ENCODE measurements at regions not wholly inside any gene's neighbourhood (a gene's known extent, or its start where the extent isn't known, plus 50 kb on each side); places are given as distances from the start of the nearest gene placed in this dataset.

DNA sequence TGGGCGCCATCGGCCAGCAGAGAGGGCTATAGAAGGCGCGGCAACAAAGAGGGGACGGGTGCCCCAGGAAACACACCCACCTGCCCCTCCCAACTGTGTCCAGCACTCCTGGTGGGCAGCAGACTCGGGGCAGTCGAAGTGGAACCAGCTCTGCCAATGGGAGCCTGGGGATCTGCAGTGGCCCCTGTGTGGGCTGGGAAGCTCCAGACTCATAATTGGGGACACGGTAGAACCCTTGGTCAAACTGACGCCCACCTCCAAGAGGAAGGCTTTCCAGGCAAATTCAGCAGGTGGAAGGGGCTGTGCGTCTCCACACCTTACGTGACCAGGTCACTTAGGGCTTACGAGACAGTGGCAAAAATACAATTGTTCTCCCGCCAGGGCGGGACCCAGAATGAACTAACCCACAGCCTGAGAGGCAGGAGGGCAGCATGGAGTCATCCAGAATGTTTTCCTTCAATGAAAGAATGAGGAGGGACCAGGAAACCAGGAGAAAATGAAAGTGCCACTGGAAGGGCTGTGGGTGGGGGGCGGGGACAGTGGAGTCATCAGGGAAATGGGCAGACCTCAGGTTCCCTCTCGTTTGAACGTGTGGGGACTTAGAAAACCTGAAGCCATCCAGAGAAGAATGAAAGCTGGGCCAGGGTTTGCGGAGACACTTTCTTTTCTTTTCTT is 53.2 kb upstream of the SHANK2 start:
- TF ChIP-seq, protein P1, sequence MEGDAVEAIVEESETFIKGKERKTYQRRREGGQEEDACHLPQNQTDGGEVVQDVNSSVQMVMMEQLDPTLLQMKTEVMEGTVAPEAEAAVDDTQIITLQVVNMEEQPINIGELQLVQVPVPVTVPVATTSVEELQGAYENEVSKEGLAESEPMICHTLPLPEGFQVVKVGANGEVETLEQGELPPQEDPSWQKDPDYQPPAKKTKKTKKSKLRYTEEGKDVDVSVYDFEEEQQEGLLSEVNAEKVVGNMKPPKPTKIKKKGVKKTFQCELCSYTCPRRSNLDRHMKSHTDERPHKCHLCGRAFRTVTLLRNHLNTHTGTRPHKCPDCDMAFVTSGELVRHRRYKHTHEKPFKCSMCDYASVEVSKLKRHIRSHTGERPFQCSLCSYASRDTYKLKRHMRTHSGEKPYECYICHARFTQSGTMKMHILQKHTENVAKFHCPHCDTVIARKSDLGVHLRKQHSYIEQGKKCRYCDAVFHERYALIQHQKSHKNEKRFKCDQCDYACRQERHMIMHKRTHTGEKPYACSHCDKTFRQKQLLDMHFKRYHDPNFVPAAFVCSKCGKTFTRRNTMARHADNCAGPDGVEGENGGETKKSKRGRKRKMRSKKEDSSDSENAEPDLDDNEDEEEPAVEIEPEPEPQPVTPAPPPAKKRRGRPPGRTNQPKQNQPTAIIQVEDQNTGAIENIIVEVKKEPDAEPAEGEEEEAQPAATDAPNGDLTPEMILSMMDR (IDR thresholded peaks at IDR 0.05; ENCODE audit: low read depth, low read length, missing control alignments): no peak
- no peak for DNase-seq (ENCODE audit: extremely low read depth, low read depth)
- H3K4me3 ChIP-seq (replicated peaks; ENCODE audit: low read depth, low read length): no peak overlapping the region

DNA sequence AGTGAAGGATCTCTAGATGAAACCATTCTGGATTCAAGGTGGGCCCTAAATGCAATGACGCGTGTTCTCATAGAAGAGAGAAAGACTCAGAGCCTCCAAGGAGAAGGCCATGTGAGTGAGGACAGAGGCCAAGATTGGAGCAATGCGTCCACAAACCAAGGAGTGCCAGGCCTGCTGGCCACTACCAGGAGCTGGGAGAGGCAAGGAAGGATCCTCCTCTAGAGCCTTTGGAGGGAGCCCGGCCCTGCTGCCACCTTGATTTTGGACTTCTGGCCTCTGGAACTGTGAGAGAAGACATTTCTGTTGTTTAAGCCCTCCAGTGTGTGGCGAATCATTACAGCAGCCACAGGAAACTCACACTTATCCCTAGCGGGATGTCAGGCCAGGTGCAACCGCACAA is 52.7 kb upstream of the SHANK2 start:
- TF ChIP-seq, protein P1 (IDR thresholded peaks at IDR 0.05; ENCODE audit: low read depth, low read length, missing control alignments): no peak
- DNase-seq (ENCODE audit: extremely low read depth, low read depth): no peak
- no peak overlapping the region for H3K4me3 ChIP-seq (replicated peaks; ENCODE audit: low read depth, low read length)

DNA sequence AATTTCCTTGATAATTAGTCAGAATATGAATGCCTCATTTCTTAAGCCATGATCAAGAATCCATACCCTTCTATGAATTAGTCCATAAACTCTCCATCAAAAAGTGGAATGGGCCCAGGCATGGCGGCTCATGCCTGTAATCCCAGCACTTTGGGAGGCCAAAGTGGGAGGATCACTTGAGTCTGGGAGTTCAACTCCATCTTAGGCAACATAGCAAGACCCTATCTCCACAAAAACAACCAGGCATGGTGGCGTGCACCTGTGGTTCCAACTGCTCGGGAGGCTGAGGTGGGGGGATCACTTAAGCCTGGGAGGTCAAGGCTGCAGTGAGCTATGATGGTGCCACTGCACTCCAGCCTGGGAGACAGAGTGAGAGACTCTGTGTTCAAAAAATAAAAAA is 52.1 kb upstream of the SHANK2 start:
- TF ChIP-seq, protein P1 (IDR thresholded peaks at IDR 0.05; ENCODE audit: low read depth, low read length, missing control alignments): no peak
- DNase-seq (ENCODE audit: extremely low read depth, low read depth): no peak
- no peak overlapping the region for H3K4me3 ChIP-seq (replicated peaks; ENCODE audit: low read depth, low read length)

- TF ChIP-seq, protein P1 (IDR thresholded peaks at IDR 0.05; ENCODE audit: low read depth, low read length, missing control alignments): no peak
- H3K4me3 ChIP-seq (replicated peaks; ENCODE audit: low read depth, low read length): no peak overlapping the region
- no peak for DNase-seq (ENCODE audit: extremely low read depth, low read depth)
Observed at GRCh38 chr11:71304045-71304444, 51.7 kb upstream of the SHANK2 start.

DNA sequence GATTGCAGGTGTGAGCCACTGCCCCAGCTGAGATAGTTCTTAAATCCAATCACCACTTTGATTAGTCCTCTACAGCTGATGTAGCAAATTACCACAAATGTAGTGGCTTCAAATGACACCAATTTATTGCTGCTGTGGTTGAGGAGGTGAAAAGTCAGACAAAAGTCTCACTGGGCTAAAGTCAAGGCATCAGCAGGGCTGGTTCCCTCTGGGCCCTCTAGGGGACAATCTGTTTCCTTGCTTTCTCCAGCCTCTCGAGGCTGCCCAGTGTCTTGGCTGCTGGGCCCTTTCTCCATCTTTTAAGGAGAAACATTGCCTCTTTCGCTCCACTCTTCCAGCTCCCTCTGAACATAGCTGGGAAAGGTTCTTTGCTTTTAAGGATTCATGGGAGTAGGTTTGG is 50.5 kb upstream of the SHANK2 start:
- TF ChIP-seq, protein P1 (IDR thresholded peaks at IDR 0.05; ENCODE audit: low read depth, low read length, missing control alignments): no peak
- DNase-seq (ENCODE audit: extremely low read depth, low read depth): no peak
- no peak overlapping the region for H3K4me3 ChIP-seq (replicated peaks; ENCODE audit: low read depth, low read length)

- DNase-seq (ENCODE audit: extremely low read depth, low read depth): no peak
Observed at GRCh38 chr11:71302534-71302909, 50.1 kb upstream of the SHANK2 start.

More at GRCh38 chr11:71302534-71302909, 50.1 kb upstream of the SHANK2 start:
- no peak overlapping the region for H3K4me3 ChIP-seq (replicated peaks; ENCODE audit: low read depth, low read length)
- TF ChIP-seq, protein P1 (IDR thresholded peaks at IDR 0.05; ENCODE audit: low read depth, low read length, missing control alignments): no peak
